HL-60 (cell line): ENCODE measurements at regions not wholly inside any gene's neighbourhood (a gene's known extent, or its start where the extent isn't known, plus 50 kb on each side); places are given as distances from the start of the nearest gene placed in this dataset.
"Not testable (repeated sequence)": the region's sequence is repeated elsewhere in the genome, so short reads cannot be mapped to it uniquely, and the experiment has no call there.

ENCODE experiments used
- CTCF ChIP-seq: IDR thresholded peaks from one replicate; pipeline ENCODE4 v1.5.1; 2011; ENCODE audit warnings: low read length, control low read depth, inconsistent platforms; ENCODE audit not compliant: insufficient read depth
- REST ChIP-seq: IDR thresholded peaks from 2 replicates; pipeline ENCODE4 v1.6.1; 2012; ENCODE audit warnings: low read depth; ENCODE audit not compliant: insufficient replicate concordance

DNA sequence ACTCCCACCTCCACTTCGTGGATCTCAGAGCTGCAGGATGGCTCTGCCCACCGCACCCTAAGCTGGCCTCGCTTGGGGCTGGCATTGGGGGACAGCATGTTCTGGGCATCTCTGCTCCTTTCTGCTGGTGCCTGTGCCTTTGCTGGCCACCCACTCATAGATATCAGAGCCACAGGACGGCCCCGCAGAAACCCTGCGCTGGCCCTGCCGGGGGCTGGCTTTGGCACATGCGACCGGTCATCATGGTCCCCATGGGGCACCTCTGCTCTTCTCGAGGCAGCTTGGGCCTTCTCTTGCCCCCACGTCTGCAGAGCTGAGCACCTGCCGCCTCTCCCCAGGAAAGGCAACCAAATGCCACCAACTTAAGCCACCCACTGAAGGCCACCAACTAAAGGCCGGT is 895.7 kb upstream of the DEFB115 start:
- TF ChIP-seq CTCF, REST: not testable (repeated sequence)
